ENCODE measurements at regions not wholly inside any gene's neighbourhood (a gene's known extent, or its start where the extent isn't known, plus 50 kb on each side); places are given as distances from the start of the nearest gene placed in this dataset.

DNA sequence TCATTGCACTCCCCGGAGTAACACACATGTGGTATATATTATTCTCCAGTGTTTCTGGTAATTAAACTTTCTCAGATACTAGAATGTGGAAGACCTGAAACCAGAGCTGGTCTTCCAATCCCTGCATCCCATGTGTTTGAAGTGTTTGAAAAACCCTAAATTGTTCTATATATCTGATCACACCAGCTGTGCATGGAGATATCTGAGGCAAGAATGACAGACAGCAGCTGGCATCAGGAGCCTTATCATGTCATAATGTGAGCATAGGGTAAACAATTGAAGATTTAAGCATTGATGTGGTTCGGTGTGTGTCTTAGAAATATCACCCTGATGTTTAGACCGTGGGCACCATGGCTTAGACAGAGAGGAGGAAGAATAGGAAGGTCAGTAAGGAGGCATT, 251.0 kb downstream of the CDH11 start:
- no peak for TF ChIP-seq CTCF (IDR thresholded peaks at IDR 0.05; ENCODE audit: extremely low read depth, low read depth, low read length)
- H3K4me3 ChIP-seq (ENCODE audit: insufficient read depth, low read length) = no peak overlapping the region

DNA sequence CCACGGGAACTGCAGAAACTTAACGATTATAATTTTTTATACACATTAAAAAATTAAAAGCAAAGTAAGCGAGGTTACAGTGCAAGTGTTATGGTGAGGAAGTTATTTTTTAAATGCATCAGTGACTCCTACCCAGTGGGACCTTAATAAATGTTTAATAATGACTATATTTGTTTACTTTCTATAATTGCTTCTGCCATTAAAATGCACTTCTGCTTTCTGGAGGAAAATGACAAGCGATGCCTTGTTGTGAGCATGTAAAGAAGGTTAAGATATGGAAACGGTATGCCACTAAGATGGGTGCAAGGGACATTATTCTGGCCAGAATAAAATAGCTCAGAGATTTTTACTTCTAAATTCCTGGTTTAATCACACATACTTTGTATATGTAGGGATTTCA, 252.1 kb downstream of the CDH11 start:
- no peak overlapping the region for H3K27ac ChIP-seq (ENCODE audit: low read depth, low read length)
- DNase-seq (ENCODE audit: insufficient read length, low spot score, missing footprints) = no peak
- TF ChIP-seq CTCF (IDR thresholded peaks at IDR 0.05; ENCODE audit: extremely low read depth, low read depth, low read length) = no peak
- H3K9me3 ChIP-seq (ENCODE audit: low read depth, low read length) = no peaks in the 10 kb centered on the region
- peaks cover 15% of the 10 kb centered on the region for H3K4me1 ChIP-seq (ENCODE audit: insufficient read depth, low read length)
- H3K4me3 ChIP-seq (ENCODE audit: insufficient read depth, low read length) = no peak overlapping the region
- no peaks in the 10 kb centered on the region for H3K36me3 ChIP-seq (ENCODE audit: insufficient read depth, low read length)
- H4K20me1 ChIP-seq (ENCODE audit: insufficient read depth, low read length) = no peaks in the 10 kb centered on the region
- no peak overlapping the region for H2AFZ ChIP-seq (ENCODE audit: low read length)
- no peak overlapping the region for H3K4me2 ChIP-seq (ENCODE audit: insufficient read depth, low read length)
- no peaks in the 10 kb centered on the region for H3K79me2 ChIP-seq (ENCODE audit: insufficient read depth, low read length)
- H3K27me3 ChIP-seq (ENCODE audit: insufficient read depth, low read length) = no peaks in the 10 kb centered on the region

More for the DNA sequence above, 251.0 kb downstream of the CDH11 start:
- peaks cover 4% of the 10 kb centered on the region for H3K4me1 ChIP-seq (ENCODE audit: insufficient read depth, low read length)
- H3K27ac ChIP-seq (ENCODE audit: low read depth, low read length) = no peak overlapping the region
- no peaks in the 10 kb centered on the region for H3K36me3 ChIP-seq (ENCODE audit: insufficient read depth, low read length)
- no peak overlapping the region for H3K4me2 ChIP-seq (ENCODE audit: insufficient read depth, low read length)
- H3K79me2 ChIP-seq (ENCODE audit: insufficient read depth, low read length) = no peaks in the 10 kb centered on the region
- no peak for DNase-seq (ENCODE audit: insufficient read length, low spot score, missing footprints)
- H3K27me3 ChIP-seq (ENCODE audit: insufficient read depth, low read length) = no peaks in the 10 kb centered on the region
- no peaks in the 10 kb centered on the region for H4K20me1 ChIP-seq (ENCODE audit: insufficient read depth, low read length)
- no peaks in the 10 kb centered on the region for H3K9me3 ChIP-seq (ENCODE audit: low read depth, low read length)
- no peak overlapping the region for H2AFZ ChIP-seq (ENCODE audit: low read length)

DNA sequence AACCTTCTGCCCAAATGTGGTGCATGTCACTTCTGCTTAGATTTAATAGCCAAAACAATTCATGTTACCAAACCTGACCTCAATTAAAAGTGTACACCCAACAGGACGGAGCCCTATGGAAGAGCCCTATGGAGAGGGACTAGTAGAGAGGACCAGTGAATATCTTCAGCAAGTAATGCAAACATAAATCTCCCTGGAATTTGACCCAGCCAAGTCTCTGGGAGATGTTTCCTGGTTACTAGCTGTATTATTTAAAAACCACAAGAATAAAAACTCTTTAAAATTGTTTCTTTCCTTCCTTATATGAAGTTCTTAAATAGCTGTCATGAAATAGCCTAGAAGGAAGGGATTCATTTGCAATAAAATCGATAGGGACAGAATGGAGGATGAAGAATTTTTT, 255.8 kb downstream of the CDH11 start:
- Histone ChIP-seq H3K4me3 (ENCODE audit: insufficient read depth, low read length) (no peak overlapping the region), H3K4me2 (ENCODE audit: insufficient read depth, low read length) (no peak overlapping the region), H3K27me3 (ENCODE audit: insufficient read depth, low read length) (no peaks in the 10 kb centered on the region), H3K4me1 (ENCODE audit: insufficient read depth, low read length) (peaks cover 25% of the 10 kb centered on the region), H3K36me3 (ENCODE audit: insufficient read depth, low read length) (no peaks in the 10 kb centered on the region), H2AFZ (ENCODE audit: low read length) (no peak overlapping the region), H3K27ac (ENCODE audit: low read depth, low read length) (peak overlapping the region; percentile 93), H3K9me3 (ENCODE audit: low read depth, low read length) (no peaks in the 10 kb centered on the region), H3K79me2 (ENCODE audit: insufficient read depth, low read length) (no peaks in the 10 kb centered on the region), H4K20me1 (ENCODE audit: insufficient read depth, low read length) (no peaks in the 10 kb centered on the region)
- TF ChIP-seq CTCF (IDR thresholded peaks at IDR 0.05; ENCODE audit: extremely low read depth, low read depth, low read length) = no peak
- no peak for DNase-seq (ENCODE audit: insufficient read length, low spot score, missing footprints)

GRCh38 chr16:64865069-64865696, 256.7 kb downstream of the CDH11 start:
- H3K36me3 ChIP-seq (ENCODE audit: insufficient read depth, low read length) = no peaks in the 10 kb centered on the region
- peak overlapping the region; percentile 73 for H3K4me2 ChIP-seq (ENCODE audit: insufficient read depth, low read length)
- H3K27me3 ChIP-seq (ENCODE audit: insufficient read depth, low read length) = no peaks in the 10 kb centered on the region
- H4K20me1 ChIP-seq (ENCODE audit: insufficient read depth, low read length) = no peaks in the 10 kb centered on the region
- H3K79me2 ChIP-seq (ENCODE audit: insufficient read depth, low read length) = no peaks in the 10 kb centered on the region
- no peak for TF ChIP-seq CTCF (IDR thresholded peaks at IDR 0.05; ENCODE audit: extremely low read depth, low read depth, low read length)
- H3K4me3 ChIP-seq (ENCODE audit: insufficient read depth, low read length) = peak overlapping the region; percentile 48
- peak overlapping the region; percentile 93 for H3K27ac ChIP-seq (ENCODE audit: low read depth, low read length)
- no peaks in the 10 kb centered on the region for H3K9me3 ChIP-seq (ENCODE audit: low read depth, low read length)
- peaks cover 25% of the 10 kb centered on the region for H3K4me1 ChIP-seq (ENCODE audit: insufficient read depth, low read length)
- H2AFZ ChIP-seq (ENCODE audit: low read length) = peak overlapping the region; percentile 78
- DNase-seq (ENCODE audit: insufficient read length, low spot score, missing footprints) = no peak

All from osteoblast (primary cell).